Keratinocyte (primary cell): ENCODE measurements at regions not wholly inside any gene's neighbourhood (a gene's known extent, or its start where the extent isn't known, plus 50 kb on each side); places are given as distances from the start of the nearest gene placed in this dataset.

Experiments
- EZH2 ChIP-seq: IDR thresholded peaks from one replicate; pipeline ENCODE4 v1.6.1; 2012; ENCODE audit warnings: inconsistent platforms, mild to moderate bottlenecking, low read length, moderate library complexity
- TF ChIP-seq, protein P1 (sequence below), 3 experiments: IDR thresholded peaks in 1 of 3; conservative IDR thresholded peaks in 1 of 3; optimal IDR thresholded peaks in 1 of 3; 2 replicates in 2 of 3; 3 replicates in 1 of 3; pipeline versions ENCODE3 to v1.5.1; 2011; ENCODE audit warnings: low read length in 3 of 3, mild to moderate bottlenecking in 3 of 3, moderate library complexity in 2 of 3, control low read depth in 1 of 3, inconsistent platforms in 1 of 3; ENCODE audit not compliant: insufficient read depth in 2 of 3; ENCODE audit errors: extremely low read depth in 1 of 3

DNA sequence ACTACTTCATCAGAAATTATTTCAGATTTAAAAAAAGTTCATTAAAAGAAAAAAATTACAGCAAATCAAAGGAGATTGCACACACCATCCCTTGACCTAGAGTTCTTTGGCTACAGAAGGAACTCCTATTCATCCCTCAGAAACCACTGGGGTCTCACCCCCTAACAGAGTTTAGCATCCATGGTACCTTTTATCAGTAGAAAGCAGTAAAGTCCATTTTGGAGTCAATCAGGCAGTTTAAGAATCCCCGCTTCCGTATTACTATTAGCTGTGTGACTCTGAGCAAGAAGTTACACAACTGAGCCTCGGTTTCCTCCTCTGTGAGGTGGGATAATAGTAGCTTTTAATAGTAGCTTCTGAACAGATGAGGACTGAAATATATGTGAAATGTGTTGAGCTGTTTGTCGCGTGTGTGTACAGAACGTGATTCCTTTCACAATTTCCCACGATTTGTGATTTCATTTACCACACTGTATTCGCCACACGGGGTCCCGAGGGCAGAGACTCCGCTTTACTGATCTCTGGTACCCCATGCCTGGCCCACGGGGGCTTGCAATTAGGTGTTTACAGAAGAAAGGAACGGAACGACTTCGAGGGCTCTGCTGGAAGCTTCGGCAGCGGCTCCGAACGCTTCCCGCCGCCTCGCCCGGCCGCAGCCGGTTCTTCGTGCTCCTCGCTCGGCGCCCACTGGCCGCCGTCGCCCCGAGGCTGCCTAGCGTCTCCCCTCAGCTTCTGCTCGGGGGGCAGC is 72.5 kb upstream of the ZBED5 start:
- TF ChIP-seq, protein P1, sequence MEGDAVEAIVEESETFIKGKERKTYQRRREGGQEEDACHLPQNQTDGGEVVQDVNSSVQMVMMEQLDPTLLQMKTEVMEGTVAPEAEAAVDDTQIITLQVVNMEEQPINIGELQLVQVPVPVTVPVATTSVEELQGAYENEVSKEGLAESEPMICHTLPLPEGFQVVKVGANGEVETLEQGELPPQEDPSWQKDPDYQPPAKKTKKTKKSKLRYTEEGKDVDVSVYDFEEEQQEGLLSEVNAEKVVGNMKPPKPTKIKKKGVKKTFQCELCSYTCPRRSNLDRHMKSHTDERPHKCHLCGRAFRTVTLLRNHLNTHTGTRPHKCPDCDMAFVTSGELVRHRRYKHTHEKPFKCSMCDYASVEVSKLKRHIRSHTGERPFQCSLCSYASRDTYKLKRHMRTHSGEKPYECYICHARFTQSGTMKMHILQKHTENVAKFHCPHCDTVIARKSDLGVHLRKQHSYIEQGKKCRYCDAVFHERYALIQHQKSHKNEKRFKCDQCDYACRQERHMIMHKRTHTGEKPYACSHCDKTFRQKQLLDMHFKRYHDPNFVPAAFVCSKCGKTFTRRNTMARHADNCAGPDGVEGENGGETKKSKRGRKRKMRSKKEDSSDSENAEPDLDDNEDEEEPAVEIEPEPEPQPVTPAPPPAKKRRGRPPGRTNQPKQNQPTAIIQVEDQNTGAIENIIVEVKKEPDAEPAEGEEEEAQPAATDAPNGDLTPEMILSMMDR (optimal IDR thresholded peaks at IDR 0.05 in 1 of 3, IDR thresholded peaks at IDR 0.05 in 1 of 3, conservative IDR thresholded peaks at IDR 0.05 in 1 of 3; ENCODE audit: extremely low read depth in 1 of 3, insufficient read depth in 2 of 3, low read length in 3 of 3): no peak
- no peak for TF ChIP-seq EZH2
